Panc1 (cell line): ENCODE measurements at regions not wholly inside any gene's neighbourhood (a gene's known extent, or its start where the extent isn't known, plus 50 kb on each side); places are given as distances from the start of the nearest gene placed in this dataset.

Experiments used
- ATAC-seq: fragments of 200-7000 bp; cut with Tn5 transposase; 2 replicates; pipeline ENCODE4 v1.9.1; 2020; ENCODE audit warnings: mild to moderate bottlenecking, moderate library complexity
- BruUV-seq: library from RNA; stranded (reverse); fragments of 400-500 nt; replicated peaks from 2 replicates; lab custom pipeline; 2021; lab: Mats Ljungman, UMichigan
- CTCF ChIA-PET: fragments of 300-600 bp; sonication (Branson Sonifier 250); formaldehyde crosslinking; loops from one replicate; lab custom pipeline; 2022; ENCODE audit warnings: antibody characterized with exemption; lab: Charles Lee
- POLR2A ChIA-PET: fragments of 300-600 bp; sonication (Branson Sonifier 250); formaldehyde crosslinking; loops from one replicate; lab custom pipeline; 2022; ENCODE audit warnings: antibody characterized with exemption; lab: Charles Lee
- DNase-seq: peaks from one replicate; pipeline ENCODE4 v3.0.0-alpha.2; 2010; ENCODE audit warnings: low read depth, low spot score
- H3K27ac ChIP-seq: 2 replicates; pipeline ENCODE4 v1.5.1; 2011; ENCODE audit warnings: mild to moderate bottlenecking, low read length, inconsistent platforms
- H3K27me3 ChIP-seq: fragments of 200-500 bp; sonication (Bioruptor generic); 2 replicates; pipeline ENCODE4 v1.6.0; 2014; ENCODE audit warnings: low read length, inconsistent platforms; ENCODE audit not compliant: control insufficient read depth, insufficient read depth
- H3K36me3 ChIP-seq: fragments of 200-500 bp; sonication (Bioruptor generic); 2 replicates; pipeline ENCODE4 v1.5.1; 2014; ENCODE audit warnings: inconsistent platforms, mild to moderate bottlenecking, low read length, moderate library complexity; ENCODE audit not compliant: control insufficient read depth, insufficient read depth
- H3K4me1 ChIP-seq: 2 replicates; pipeline ENCODE4 v1.5.1; 2011; ENCODE audit warnings: inconsistent platforms, mild to moderate bottlenecking, low read length, moderate library complexity; ENCODE audit not compliant: control insufficient read depth, insufficient read depth
- H3K4me3 ChIP-seq, 2 experiments: 2 replicates each; pipeline ENCODE4 v1.5.1; 2011 to 2012; ENCODE audit warnings: low read depth in 2 of 2, low read length in 2 of 2, mild to moderate bottlenecking in 2 of 2, inconsistent platforms in 1 of 2, moderate library complexity in 1 of 2
- H3K9me3 ChIP-seq: fragments of 200-500 bp; sonication (Bioruptor generic); 2 replicates; pipeline ENCODE4 v1.5.1; 2014; ENCODE audit warnings: low read depth, mild to moderate bottlenecking, inconsistent platforms, low read length, moderate library complexity; ENCODE audit not compliant: control insufficient read depth, insufficient read depth
- CTCF ChIP-seq: fragments of 450-650 bp; IDR thresholded peaks from 2 replicates; pipeline ENCODE4 v1.5.1; 2017; ENCODE audit warnings: mild to moderate bottlenecking
- POLR2AphosphoS5 ChIP-seq: IDR thresholded peaks from 2 replicates; pipeline ENCODE4 v1.6.1; 2012; ENCODE audit warnings: mild to moderate bottlenecking, low read depth, low read length, moderate library complexity
- REST ChIP-seq, 2 experiments: IDR thresholded peaks; 2 replicates each; pipeline ENCODE4 v1.6.1; 2011 to 2012; ENCODE audit warnings: low read depth in 2 of 2, control low read depth in 1 of 2, low read length in 1 of 2, mild to moderate bottlenecking in 1 of 2, moderate library complexity in 1 of 2; ENCODE audit not compliant: insufficient read depth in 1 of 2
- SIN3A ChIP-seq: IDR thresholded peaks from 2 replicates; pipeline ENCODE4 v1.6.1; 2012; ENCODE audit warnings: low read depth, mild to moderate bottlenecking, low read length, moderate library complexity, borderline replicate concordance; ENCODE audit not compliant: insufficient read depth
- TCF7L2 ChIP-seq: IDR thresholded peaks from 2 replicates; pipeline ENCODE4 v1.6.1; 2011; ENCODE audit warnings: mild to moderate bottlenecking, low read depth, low read length, inconsistent platforms
- in situ Hi-C: cut with HindIII; loops from 2 replicates; pipeline ENCODE4 v1.10.0; 2016; ENCODE audit warnings: low sequenced_read_pairs, low pct_unique_long_range_greater_than_20kb
- intact Hi-C: fragments of 100-400 bp; cut with micrococcal nuclease; formaldehyde crosslinking; loops from one replicate; pipeline ENCODE4 v1.10.0; 2022; ENCODE audit not compliant: unreplicated experiment

- no peaks in the 10 kb centered on the region for H3K4me1 ChIP-seq
- H3K9me3 ChIP-seq = no peaks in the 10 kb centered on the region
- ChIA-PET CTCF (no interaction called here), POLR2A (no interaction called here)
- no peak for ATAC-seq
- no peak for DNase-seq
- no peaks in the 10 kb centered on the region for H3K36me3 ChIP-seq
- intact Hi-C loops (no loop called here), in situ Hi-C loops (no loop called here)
- H3K27me3 ChIP-seq = no peaks in the 10 kb centered on the region
- BruUV-seq = no TSS peak
- TF ChIP-seq POLR2AphosphoS5 = no peak
- no peak for TF ChIP-seq CTCF
- TF ChIP-seq SIN3A = no peak
- no peak for TF ChIP-seq REST (IDR thresholded peaks at IDR 0.05; ENCODE audit: insufficient read depth in 1 of 2, low read depth in 2 of 2, low read length in 1 of 2)
- TF ChIP-seq TCF7L2 = no peak
- no peak overlapping the region for H3K27ac ChIP-seq
- H3K4me3 ChIP-seq = no peak overlapping the region
Measured at GRCh38 chr15:93835344-93835743, 396.0 kb upstream of the MCTP2 start.

- in situ Hi-C loops (no loop called here), intact Hi-C loops (no loop called here)
- H3K36me3 ChIP-seq = no peaks in the 10 kb centered on the region
- no TSS peak for BruUV-seq
- no peak for TF ChIP-seq POLR2AphosphoS5
- no peak for TF ChIP-seq REST (IDR thresholded peaks at IDR 0.05; ENCODE audit: insufficient read depth in 1 of 2, low read depth in 2 of 2, low read length in 1 of 2)
- TF ChIP-seq SIN3A = no peak
- TF ChIP-seq TCF7L2 = no peak
- TF ChIP-seq CTCF = no peak
- H3K27me3 ChIP-seq = no peaks in the 10 kb centered on the region
- no peak overlapping the region for H3K27ac ChIP-seq
- H3K4me1 ChIP-seq = no peaks in the 10 kb centered on the region
- POLR2A ChIA-PET = no interaction called here
- DNase-seq (no peak), ATAC-seq (no peak)
- H3K4me3 ChIP-seq = no peak overlapping the region
- CTCF ChIA-PET = no interaction called here
- no peaks in the 10 kb centered on the region for H3K9me3 ChIP-seq
Measured at GRCh38 chr15:93831641-93832040, 399.7 kb upstream of the MCTP2 start.
